ENCODE measurements at regions not wholly inside any gene's neighbourhood (a gene's known extent, or its start where the extent isn't known, plus 50 kb on each side); places are given as distances from the start of the nearest gene placed in this dataset.

- no peak for TF ChIP-seq CTCF (conservative IDR thresholded peaks at IDR 0.05)
- TF ChIP-seq ZFX (IDR thresholded peaks at IDR 0.05), result no peak
Measured at GRCh38 chr17:77727037-77727615, 231.4 kb upstream of the TNRC6C start.

Data from C4-2B (cell line).